ENCODE measurements at regions not wholly inside any gene's neighbourhood (a gene's known extent, or its start where the extent isn't known, plus 50 kb on each side); places are given as distances from the start of the nearest gene placed in this dataset.

GRCh38 chr4:59805176-59805575, 1395.0 kb upstream of the ADGRL3 start:
- H3K9me3 ChIP-seq (ENCODE audit: low read length) = no peaks in the 10 kb centered on the region
- H3K4me1 ChIP-seq (ENCODE audit: insufficient read depth, low read length) = no peaks in the 10 kb centered on the region
- H3K4me2 ChIP-seq (ENCODE audit: low read length) = no peak overlapping the region
- H3K36me3 ChIP-seq (ENCODE audit: low read depth, low read length) = no peaks in the 10 kb centered on the region
- H3K27ac ChIP-seq (ENCODE audit: low read length) = no peak overlapping the region
- H3K4me3 ChIP-seq (ENCODE audit: low read length) = no peak overlapping the region
- no peak for TF ChIP-seq EZH2phosphoT487 (IDR thresholded peaks at IDR 0.05; ENCODE audit: borderline replicate concordance, low read length)
- TF ChIP-seq CTCF (conservative IDR thresholded peaks at IDR 0.05; ENCODE audit: low read depth, low read length) = no peak
- no peak for TF ChIP-seq EZH2 (IDR thresholded peaks at IDR 0.05; ENCODE audit: low read length, unreplicated experiment)
- H4K20me1 ChIP-seq (ENCODE audit: low read length) = no peaks in the 10 kb centered on the region
- no peaks in the 10 kb centered on the region for H3K79me2 ChIP-seq (ENCODE audit: low read length)
- POLR2A ChIA-PET (ENCODE audit: unreplicated experiment) = no interaction called here
- DNase-seq (no peak), ATAC-seq (no peak)
- H2AFZ ChIP-seq (ENCODE audit: low read length) = no peak overlapping the region
- H3K9ac ChIP-seq (ENCODE audit: low read length) = no peak overlapping the region
- H3K27me3 ChIP-seq (ENCODE audit: low read length) = no peaks in the 10 kb centered on the region
- intact Hi-C loops (cut with micrococcal nuclease) = no loop called here
- H3K9me2 ChIP-seq (replicated peaks; ENCODE audit: low read length) = no peaks in the 10 kb centered on the region
- no TSS peak for BruUV-seq (replicated peaks)
- no peaks in the 10 kb centered on the region for H3F3A ChIP-seq (ENCODE audit: low read length, unreplicated experiment)
- CTCF ChIA-PET = no interaction called here

- no peaks in the 10 kb centered on the region for H3K36me3 ChIP-seq (ENCODE audit: low read depth, low read length)
- POLR2A ChIA-PET (ENCODE audit: unreplicated experiment) = no interaction called here
- DNase-seq (no peak), ATAC-seq (no peak)
- no peaks in the 10 kb centered on the region for H3K79me2 ChIP-seq (ENCODE audit: low read length)
- intact Hi-C loops (cut with micrococcal nuclease) = loop anchor here (5.0 kb wide), 1 partner anchor 383 kb away; no protein-coding TSS in a partner anchor
- H3K9me2 ChIP-seq (replicated peaks; ENCODE audit: low read length) = no peaks in the 10 kb centered on the region
- H3K4me1 ChIP-seq (ENCODE audit: insufficient read depth, low read length) = no peaks in the 10 kb centered on the region
- H3K9ac ChIP-seq (ENCODE audit: low read length) = no peak overlapping the region
- no peaks in the 10 kb centered on the region for H4K20me1 ChIP-seq (ENCODE audit: low read length)
- no peak overlapping the region for H3K4me2 ChIP-seq (ENCODE audit: low read length)
- no peaks in the 10 kb centered on the region for H3F3A ChIP-seq (ENCODE audit: low read length, unreplicated experiment)
- CTCF ChIA-PET = no interaction called here
- 0 out of 2 replicates have a peak overlapping the region, but pooled peaks have one; percentile 28 for H2AFZ ChIP-seq (ENCODE audit: low read length)
- no peak overlapping the region for H3K27ac ChIP-seq (ENCODE audit: low read length)
- H3K9me3 ChIP-seq (ENCODE audit: low read length) = no peaks in the 10 kb centered on the region
- no peaks in the 10 kb centered on the region for H3K27me3 ChIP-seq (ENCODE audit: low read length)
- no peak overlapping the region for H3K4me3 ChIP-seq (ENCODE audit: low read length)
- no peak for TF ChIP-seq CTCF (conservative IDR thresholded peaks at IDR 0.05; ENCODE audit: low read depth, low read length)
- no peak for TF ChIP-seq EZH2 (IDR thresholded peaks at IDR 0.05; ENCODE audit: low read length, unreplicated experiment)
- no peak for TF ChIP-seq EZH2phosphoT487 (IDR thresholded peaks at IDR 0.05; ENCODE audit: borderline replicate concordance, low read length)
- no TSS peak for BruUV-seq (replicated peaks)
These were observed 1385.6 kb upstream of the ADGRL3 start for GRCh38 chr4:59814402-59815010.

- peak overlapping the region; percentile 74 for H3K4me3 ChIP-seq (ENCODE audit: low read length)
- H3K4me2 ChIP-seq (ENCODE audit: low read length) = peak overlapping the region; percentile 85
- H3K79me2 ChIP-seq (ENCODE audit: low read length) = no peaks in the 10 kb centered on the region
- H3K36me3 ChIP-seq (ENCODE audit: low read depth, low read length) = no peaks in the 10 kb centered on the region
- peak; percentile 80 for ATAC-seq
- ChIA-PET CTCF (no interaction called here), POLR2A (ENCODE audit: unreplicated experiment) (no interaction called here)
- no peaks in the 10 kb centered on the region for H4K20me1 ChIP-seq (ENCODE audit: low read length)
- H3K27ac ChIP-seq (ENCODE audit: low read length) = no peak overlapping the region
- BruUV-seq (replicated peaks) = no TSS peak
- TF ChIP-seq EZH2phosphoT487 (IDR thresholded peaks at IDR 0.05; ENCODE audit: borderline replicate concordance, low read length) (no peak), EZH2 (IDR thresholded peaks at IDR 0.05; ENCODE audit: low read length, unreplicated experiment) (no peak), CTCF (conservative IDR thresholded peaks at IDR 0.05; ENCODE audit: low read depth, low read length) (no peak)
- H3F3A ChIP-seq (ENCODE audit: low read length, unreplicated experiment) = no peaks in the 10 kb centered on the region
- intact Hi-C loops (cut with micrococcal nuclease) = loop anchor here (5.0 kb wide), 1 partner anchor 379 kb away; no protein-coding TSS in a partner anchor
- H3K27me3 ChIP-seq (ENCODE audit: low read length) = no peaks in the 10 kb centered on the region
- H3K9me3 ChIP-seq (ENCODE audit: low read length) = no peaks in the 10 kb centered on the region
- H3K4me1 ChIP-seq (ENCODE audit: insufficient read depth, low read length) = no peaks in the 10 kb centered on the region
- H2AFZ ChIP-seq (ENCODE audit: low read length) = peak overlapping the region; percentile 94
- H3K9ac ChIP-seq (ENCODE audit: low read length) = peak overlapping the region; percentile 34
- DNase-seq = peak; percentile 46
- no peaks in the 10 kb centered on the region for H3K9me2 ChIP-seq (replicated peaks; ENCODE audit: low read length)
These were observed 1381.5 kb upstream of the ADGRL3 start for GRCh38 chr4:59818656-59819055.

Measured in PC-3 (cell line).